ENCODE measurements at regions not wholly inside any gene's neighbourhood (a gene's known extent, or its start where the extent isn't known, plus 50 kb on each side); places are given as distances from the start of the nearest gene placed in this dataset.

GRCh38 chr10:130463104-130463875 lies 327.1 kb downstream of the GLRX3 start:
- no peak for DNase-seq (ENCODE audit: low spot score)

DNA sequence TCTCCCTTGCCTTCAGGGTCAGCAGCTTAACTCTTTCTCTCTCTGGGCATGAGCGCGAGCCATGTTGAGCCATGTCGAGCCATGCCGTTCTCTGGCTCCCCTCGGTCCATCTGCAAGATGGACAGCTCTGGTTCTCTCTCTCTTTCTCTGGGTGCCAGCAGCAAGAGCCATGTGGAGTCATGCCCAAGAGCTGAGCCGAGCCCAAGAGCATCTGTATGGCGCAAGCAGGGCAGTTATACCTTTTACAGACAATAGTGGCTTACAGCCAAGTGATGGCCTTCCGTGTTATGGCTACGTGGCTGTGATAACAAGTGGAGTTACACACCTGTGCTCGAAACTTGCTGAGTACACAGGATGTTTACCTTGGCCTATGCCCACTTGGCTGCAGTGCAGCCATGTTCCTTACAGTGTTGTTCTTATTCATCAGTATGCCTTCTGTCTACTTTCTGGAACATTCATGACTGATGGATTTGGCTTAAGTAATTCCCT lies 327.7 kb downstream of the GLRX3 start:
- no peak for DNase-seq (ENCODE audit: low spot score)

- no peak for DNase-seq (ENCODE audit: low spot score)
These were observed 328.2 kb downstream of the GLRX3 start for GRCh38 chr10:130464426-130464825.

GRCh38 chr10:130466271-130466997 lies 330.2 kb downstream of the GLRX3 start:
- DNase-seq (ENCODE audit: low spot score) = no peak

DNA sequence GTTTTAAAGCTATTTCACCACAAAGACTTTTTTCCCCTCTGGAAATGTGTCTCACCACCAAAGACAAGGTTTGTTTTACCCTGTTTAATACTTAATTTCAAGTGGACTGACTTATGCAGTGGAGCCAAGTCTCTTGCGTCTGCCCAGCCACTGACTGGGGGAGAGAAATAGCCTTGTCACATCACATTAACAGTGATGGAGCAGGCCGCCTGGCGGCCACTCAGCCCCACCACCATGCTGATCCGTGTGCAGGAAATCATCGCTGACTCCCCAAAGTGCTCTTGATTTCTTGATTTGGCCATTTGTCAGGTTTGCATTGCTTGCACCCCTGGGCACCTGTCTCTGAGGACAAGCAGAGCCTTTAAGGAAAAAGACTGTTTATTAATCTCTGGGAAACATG lies 334.1 kb downstream of the GLRX3 start:
- no peak for DNase-seq (ENCODE audit: low spot score)

DNA sequence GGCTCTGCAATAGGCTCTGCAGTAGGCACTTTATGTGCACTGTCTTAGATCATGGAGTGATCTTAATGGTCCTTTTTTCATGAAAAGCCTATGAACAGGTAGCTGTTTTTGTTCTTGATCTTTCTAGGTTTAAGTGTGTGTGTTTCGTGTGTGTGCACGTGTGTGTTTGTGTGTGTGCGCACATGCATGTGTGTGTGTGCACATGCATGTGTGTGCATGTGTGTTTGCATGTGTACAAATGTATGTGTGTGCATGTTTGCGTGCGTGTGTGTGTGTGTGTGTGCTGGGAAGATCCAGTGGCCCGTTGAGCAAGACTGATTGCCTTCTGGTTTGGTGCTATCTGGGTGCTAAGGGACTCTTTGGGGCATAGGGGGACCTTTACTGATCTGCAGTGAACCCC lies 334.8 kb downstream of the GLRX3 start:
- no peak for DNase-seq (ENCODE audit: low spot score)

- no peak for DNase-seq (ENCODE audit: low spot score)
These were observed 335.3 kb downstream of the GLRX3 start for GRCh38 chr10:130471486-130471885.

- no peak for DNase-seq (ENCODE audit: low spot score)
These were observed 336.0 kb downstream of the GLRX3 start for GRCh38 chr10:130472236-130472635.

GRCh38 chr10:130474591-130474990 lies 338.4 kb downstream of the GLRX3 start:
- DNase-seq (ENCODE audit: low spot score) = no peak

DNA sequence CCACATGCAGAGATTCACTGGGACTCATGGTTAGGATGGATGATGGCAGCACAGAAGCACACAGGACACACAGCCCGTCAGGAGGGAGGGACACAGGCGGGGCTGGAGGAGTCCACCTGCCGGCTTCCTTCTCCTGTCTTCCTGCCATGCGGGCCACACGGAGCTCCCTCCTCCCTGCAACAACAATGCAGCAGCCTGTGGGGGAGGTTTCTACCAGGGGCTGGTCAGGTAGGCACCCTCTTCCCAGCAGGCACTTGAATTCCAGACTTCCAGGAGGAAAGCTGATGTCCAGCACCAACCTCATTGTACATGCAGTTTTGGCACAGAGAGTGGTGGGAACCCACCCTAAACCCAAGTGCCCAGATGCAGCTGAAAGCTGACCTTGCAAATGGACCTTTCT lies 341.2 kb downstream of the GLRX3 start:
- no peak for DNase-seq (ENCODE audit: low spot score)

- no peak for DNase-seq (ENCODE audit: low spot score)
These were observed 343.0 kb downstream of the GLRX3 start for GRCh38 chr10:130479146-130479545.

- DNase-seq (ENCODE audit: low spot score) = no peak
These were observed 343.7 kb downstream of the GLRX3 start for GRCh38 chr10:130479926-130480325.

GRCh38 chr10:130480491-130480890 lies 344.3 kb downstream of the GLRX3 start:
- DNase-seq (ENCODE audit: low spot score) = no peak

DNA sequence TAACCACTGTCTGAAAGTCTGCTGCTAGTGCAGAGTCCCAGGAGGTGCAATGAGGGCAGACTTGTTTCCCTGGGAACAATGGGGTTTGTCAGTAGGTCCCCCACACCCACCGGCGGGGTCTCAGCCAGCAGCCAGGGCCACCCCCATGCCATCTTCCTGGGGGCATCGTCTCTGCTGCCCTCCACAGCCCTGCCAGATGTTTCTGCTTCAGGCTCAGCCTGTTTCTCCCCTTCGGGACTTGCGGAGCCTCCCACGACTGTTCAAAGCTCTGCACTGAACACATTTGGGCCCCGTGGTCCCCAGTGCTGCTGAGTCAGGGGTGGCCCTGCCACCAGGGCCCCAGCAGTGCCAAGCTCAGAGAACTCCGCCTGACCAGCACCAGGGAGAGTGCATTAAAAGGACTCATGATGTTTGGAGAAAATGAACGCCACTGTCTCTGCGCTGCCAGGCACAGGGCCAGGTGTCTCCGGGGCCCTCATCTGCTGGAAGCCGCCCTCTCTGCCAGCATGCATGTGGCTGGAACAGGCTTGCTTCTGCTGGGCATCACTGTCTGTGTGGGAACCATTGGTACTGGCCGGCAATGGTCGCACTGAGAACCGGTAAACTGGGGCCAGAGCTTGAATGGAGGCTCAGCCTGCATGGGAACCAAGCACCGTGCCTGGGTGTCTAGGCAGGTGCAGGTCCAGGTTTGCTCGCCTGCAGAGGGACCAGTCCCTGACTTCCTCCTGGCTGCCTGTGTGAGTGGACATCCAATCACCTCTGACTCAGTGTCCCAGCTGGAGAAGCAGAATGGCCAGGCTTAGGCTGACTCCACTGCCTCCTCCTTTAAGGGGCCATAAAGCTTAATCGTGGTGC lies 345.1 kb downstream of the GLRX3 start:
- no peak for DNase-seq (ENCODE audit: low spot score)

DNA sequence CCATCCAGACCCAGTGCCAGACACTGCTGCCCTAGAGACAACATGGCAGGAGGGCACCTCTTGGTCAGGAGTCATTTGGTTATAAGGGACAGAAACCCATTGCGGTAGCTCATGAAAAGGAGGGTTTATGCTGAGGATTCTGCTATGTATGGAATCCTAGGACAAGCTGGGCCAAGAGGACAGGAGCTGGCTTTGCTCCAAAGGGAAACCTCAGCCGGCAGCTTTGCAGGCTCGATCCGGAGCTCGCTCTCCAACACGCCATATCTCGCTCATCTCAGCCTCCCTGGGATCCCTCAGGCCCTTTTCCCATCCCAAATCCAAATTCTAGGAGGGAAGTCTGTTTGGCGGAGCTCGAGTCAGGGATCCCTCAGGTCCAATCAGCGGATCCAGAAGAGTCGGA lies 345.7 kb downstream of the GLRX3 start:
- no peak for DNase-seq (ENCODE audit: low spot score)

- DNase-seq (ENCODE audit: low spot score) = no peak
These were observed 347.7 kb downstream of the GLRX3 start for GRCh38 chr10:130483691-130484467.

DNA sequence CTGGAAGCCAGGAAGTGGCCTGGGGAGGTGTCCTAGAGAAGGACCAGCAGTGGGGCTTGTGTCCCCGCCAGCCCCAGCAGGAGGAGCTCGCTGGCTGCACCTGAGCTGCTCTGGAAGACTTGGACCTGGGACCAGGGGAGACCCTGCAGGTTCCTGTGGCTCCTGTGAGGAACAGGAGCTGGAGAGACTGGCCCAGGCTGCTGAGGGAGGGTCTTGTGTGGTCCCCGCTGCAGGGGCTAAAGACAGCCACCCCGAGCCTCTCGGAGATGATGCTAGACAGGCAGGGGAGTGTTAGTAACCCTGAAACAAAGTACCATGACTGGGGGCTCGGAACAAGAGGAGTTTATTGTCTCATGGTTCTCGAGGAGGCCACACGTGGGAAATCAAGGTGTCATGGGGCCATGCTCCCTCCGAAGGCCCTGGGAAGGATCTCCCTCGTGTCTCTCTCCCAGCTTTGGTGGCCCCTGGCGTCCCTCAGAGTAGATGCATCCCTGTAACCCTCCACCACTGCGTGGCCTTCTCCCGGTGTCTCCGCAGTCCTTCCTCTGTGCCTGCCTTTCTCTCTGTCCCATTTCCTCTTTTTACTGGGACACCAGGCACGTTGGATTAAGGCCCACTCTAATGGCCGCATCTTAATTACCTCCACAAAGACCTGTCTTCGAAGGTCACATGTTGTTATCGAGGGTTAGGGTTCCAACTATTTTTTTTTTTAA lies 348.4 kb downstream of the GLRX3 start:
- no peak for DNase-seq (ENCODE audit: low spot score)

DNA sequence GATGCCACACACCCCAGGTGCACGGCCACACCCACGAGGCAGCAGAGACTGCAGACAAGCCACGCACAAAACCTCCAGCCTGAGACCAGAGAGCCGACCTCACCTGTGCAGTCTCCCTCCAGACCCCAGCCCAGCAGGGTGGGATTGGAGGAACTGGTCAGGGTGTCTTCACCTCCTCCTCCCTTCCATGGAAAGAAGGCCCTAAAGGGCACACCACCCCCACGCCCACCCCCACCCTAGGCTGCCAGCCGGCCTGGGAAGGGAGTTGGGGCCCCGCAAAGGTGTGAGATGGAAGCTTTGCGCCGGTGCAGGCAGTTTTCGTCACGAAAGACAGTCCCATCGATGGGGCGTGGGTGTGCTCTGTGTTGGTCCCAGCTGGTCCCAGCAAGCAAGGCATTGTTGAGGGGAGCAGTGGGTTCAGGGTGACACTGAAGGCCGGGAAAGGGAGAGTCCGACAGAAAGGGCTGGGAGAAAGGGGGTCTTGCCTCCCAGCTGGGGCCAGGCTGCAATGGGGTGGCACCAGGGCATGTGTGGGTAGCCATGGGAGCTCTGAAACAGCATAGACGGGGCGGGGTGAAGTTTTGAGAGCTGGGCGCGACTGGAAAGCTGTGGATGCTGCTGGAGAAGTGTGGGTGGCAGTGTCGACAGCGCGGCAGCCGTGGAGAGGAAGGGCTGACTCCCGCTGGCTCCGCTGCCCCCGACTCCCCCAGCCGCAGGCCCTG lies 349.2 kb downstream of the GLRX3 start:
- no peak for DNase-seq (ENCODE audit: low spot score)

- no peak for DNase-seq (ENCODE audit: low spot score)
These were observed 350.0 kb downstream of the GLRX3 start for GRCh38 chr10:130485958-130486895.
